ENCODE measurements at regions not wholly inside any gene's neighbourhood (a gene's known extent, or its start where the extent isn't known, plus 50 kb on each side); places are given as distances from the start of the nearest gene placed in this dataset.

- Histone ChIP-seq H3K27me3 (replicated peaks; ENCODE audit: control insufficient read depth, insufficient read depth, low read length) (no peaks in the 10 kb centered on the region), H3K36me3 (ENCODE audit: control insufficient read depth, insufficient read depth, low read length) (no peaks in the 10 kb centered on the region), H3K4me3 (replicated peaks; ENCODE audit: low read depth, low read length) (no peak overlapping the region)
- TF ChIP-seq CTCF (IDR thresholded peaks at IDR 0.05; ENCODE audit: insufficient read depth, low read length, poor library complexity, severe bottlenecking): no peak
- no peak for DNase-seq (ENCODE audit: extremely low read depth, insufficient read length)
Observed at GRCh38 chr16:85402910-85403692, 210.0 kb upstream of the GSE1 start.

- Histone ChIP-seq H3K36me3 (ENCODE audit: control insufficient read depth, insufficient read depth, low read length) (no peaks in the 10 kb centered on the region), H3K27me3 (replicated peaks; ENCODE audit: control insufficient read depth, insufficient read depth, low read length) (no peaks in the 10 kb centered on the region), H3K4me3 (replicated peaks; ENCODE audit: low read depth, low read length) (no peak overlapping the region)
- no peak for DNase-seq (ENCODE audit: extremely low read depth, insufficient read length)
- no peak for TF ChIP-seq CTCF (IDR thresholded peaks at IDR 0.05; ENCODE audit: insufficient read depth, low read length, poor library complexity, severe bottlenecking)
Observed at GRCh38 chr16:85403693-85404092, 209.4 kb upstream of the GSE1 start.

- H3K27me3 ChIP-seq (replicated peaks; ENCODE audit: control insufficient read depth, insufficient read depth, low read length): no peaks in the 10 kb centered on the region
- no peak for DNase-seq (ENCODE audit: extremely low read depth, insufficient read length)
- no peaks in the 10 kb centered on the region for H3K36me3 ChIP-seq (ENCODE audit: control insufficient read depth, insufficient read depth, low read length)
- TF ChIP-seq CTCF (IDR thresholded peaks at IDR 0.05; ENCODE audit: insufficient read depth, low read length, poor library complexity, severe bottlenecking): no peak
- no peak overlapping the region for H3K4me3 ChIP-seq (replicated peaks; ENCODE audit: low read depth, low read length)
Observed at GRCh38 chr16:85412911-85413520, 200.1 kb upstream of the GSE1 start.

DNA sequence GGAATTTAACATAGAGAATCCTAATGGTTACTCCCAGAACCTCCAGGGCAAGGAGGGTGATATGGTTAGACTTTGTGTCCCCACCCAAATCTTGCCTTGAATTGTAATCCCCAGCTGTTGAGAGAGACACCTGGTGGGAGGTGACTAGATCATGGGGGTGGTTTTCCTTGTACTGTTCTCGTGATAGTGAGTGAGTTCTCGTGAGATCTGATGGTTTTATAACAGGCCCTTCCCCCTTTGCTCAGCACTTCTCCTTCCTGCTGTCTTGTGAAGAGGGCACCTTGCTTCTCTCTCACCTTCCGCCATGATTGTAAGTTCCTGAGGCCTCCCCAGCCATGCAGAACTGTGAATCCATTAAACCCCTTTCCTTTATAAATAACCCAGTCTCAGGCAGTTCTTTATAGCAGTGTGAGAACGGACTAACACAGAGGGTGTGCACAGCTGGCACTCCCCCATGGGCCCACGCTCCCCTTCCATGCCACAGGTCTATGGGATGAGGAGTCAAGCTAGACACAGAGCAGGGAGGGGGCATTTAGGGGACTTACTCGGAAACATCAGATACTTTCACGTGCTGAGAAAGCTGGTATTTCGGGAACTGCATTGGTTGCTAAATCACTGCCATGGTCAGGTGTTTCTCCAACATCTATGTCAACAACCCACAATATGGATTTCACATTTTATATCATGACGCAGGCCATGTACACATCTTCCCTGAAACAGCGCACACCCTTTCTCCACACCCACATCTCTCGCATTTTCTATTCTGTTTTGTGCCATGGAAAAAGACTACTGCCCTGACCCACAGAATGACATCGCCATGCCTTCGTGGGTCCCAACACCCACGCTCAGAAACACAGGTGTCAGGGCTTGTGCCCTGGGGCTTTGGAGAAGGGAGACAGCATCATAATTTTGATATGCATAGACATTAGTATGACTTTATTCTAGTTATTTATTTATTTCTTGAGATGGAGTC lies 199.1 kb upstream of the GSE1 start:
- no peaks in the 10 kb centered on the region for H3K36me3 ChIP-seq (ENCODE audit: control insufficient read depth, insufficient read depth, low read length)
- DNase-seq (ENCODE audit: extremely low read depth, insufficient read length): no peak
- H3K27me3 ChIP-seq (replicated peaks; ENCODE audit: control insufficient read depth, insufficient read depth, low read length): no peaks in the 10 kb centered on the region
- no peak overlapping the region for H3K4me3 ChIP-seq (replicated peaks; ENCODE audit: low read depth, low read length)
- TF ChIP-seq CTCF (IDR thresholded peaks at IDR 0.05; ENCODE audit: insufficient read depth, low read length, poor library complexity, severe bottlenecking): no peak

GRCh38 chr16:85415196-85416090 lies 197.7 kb upstream of the GSE1 start:
- H3K36me3 ChIP-seq (ENCODE audit: control insufficient read depth, insufficient read depth, low read length): no peaks in the 10 kb centered on the region
- no peak for TF ChIP-seq CTCF (IDR thresholded peaks at IDR 0.05; ENCODE audit: insufficient read depth, low read length, poor library complexity, severe bottlenecking)
- no peak for DNase-seq (ENCODE audit: extremely low read depth, insufficient read length)

More at GRCh38 chr16:85415196-85416090, 197.7 kb upstream of the GSE1 start:
- no peaks in the 10 kb centered on the region for H3K27me3 ChIP-seq (replicated peaks; ENCODE audit: control insufficient read depth, insufficient read depth, low read length)
- no peak overlapping the region for H3K4me3 ChIP-seq (replicated peaks; ENCODE audit: low read depth, low read length)
